ENCODE measurements at regions not wholly inside any gene's neighbourhood (a gene's known extent, or its start where the extent isn't known, plus 50 kb on each side); places are given as distances from the start of the nearest gene placed in this dataset.

DNA sequence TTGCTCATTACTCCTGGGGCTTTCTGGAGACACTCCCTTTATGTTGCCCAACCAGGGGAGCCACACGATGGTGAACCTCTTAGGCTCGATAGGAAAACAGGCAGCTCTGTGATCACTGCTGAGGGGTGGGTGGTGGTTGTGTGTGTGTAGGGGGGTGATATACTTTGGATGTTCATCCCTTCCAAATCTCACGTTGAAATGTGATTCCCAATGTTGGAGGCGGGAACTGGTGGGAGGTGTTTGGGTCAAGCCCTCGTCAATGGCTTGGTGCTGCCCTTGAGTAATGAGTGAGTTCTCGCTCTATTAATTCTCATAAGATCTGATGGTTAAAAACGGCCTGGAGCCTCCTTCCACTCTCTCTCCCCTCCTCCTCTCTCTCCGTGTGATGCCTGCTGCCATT lies 204.0 kb upstream of the B3GAT1 start:
- no peaks in the 10 kb centered on the region for H3K36me3 ChIP-seq (ENCODE audit: control insufficient read depth in 2 of 3, insufficient read depth in 3 of 3, low read length in 3 of 3)
- intact Hi-C loops (cut with DNase I), result no loop called here
- FAIRE-seq (no peak), DNase-seq (peak in 2 of 5 donors; percentile 37 to 54)
- TF ChIP-seq, protein P1, sequence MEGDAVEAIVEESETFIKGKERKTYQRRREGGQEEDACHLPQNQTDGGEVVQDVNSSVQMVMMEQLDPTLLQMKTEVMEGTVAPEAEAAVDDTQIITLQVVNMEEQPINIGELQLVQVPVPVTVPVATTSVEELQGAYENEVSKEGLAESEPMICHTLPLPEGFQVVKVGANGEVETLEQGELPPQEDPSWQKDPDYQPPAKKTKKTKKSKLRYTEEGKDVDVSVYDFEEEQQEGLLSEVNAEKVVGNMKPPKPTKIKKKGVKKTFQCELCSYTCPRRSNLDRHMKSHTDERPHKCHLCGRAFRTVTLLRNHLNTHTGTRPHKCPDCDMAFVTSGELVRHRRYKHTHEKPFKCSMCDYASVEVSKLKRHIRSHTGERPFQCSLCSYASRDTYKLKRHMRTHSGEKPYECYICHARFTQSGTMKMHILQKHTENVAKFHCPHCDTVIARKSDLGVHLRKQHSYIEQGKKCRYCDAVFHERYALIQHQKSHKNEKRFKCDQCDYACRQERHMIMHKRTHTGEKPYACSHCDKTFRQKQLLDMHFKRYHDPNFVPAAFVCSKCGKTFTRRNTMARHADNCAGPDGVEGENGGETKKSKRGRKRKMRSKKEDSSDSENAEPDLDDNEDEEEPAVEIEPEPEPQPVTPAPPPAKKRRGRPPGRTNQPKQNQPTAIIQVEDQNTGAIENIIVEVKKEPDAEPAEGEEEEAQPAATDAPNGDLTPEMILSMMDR (IDR thresholded peaks at IDR 0.05; ENCODE audit: borderline replicate concordance, extremely low read depth, insufficient read depth), result no peak
- H3K4me3 ChIP-seq (ENCODE audit: low read length in 3 of 3), result no peak overlapping the region
- H3K9me3 ChIP-seq (ENCODE audit: control insufficient read depth in 2 of 3, insufficient read depth in 1 of 3, low read length in 3 of 3), result no peaks in the 10 kb centered on the region
- H3K9ac ChIP-seq (ENCODE audit: low read length in 3 of 3), result no peak overlapping the region
- H3K4me1 ChIP-seq (ENCODE audit: control insufficient read depth in 2 of 3, insufficient read depth in 2 of 3, low read depth in 1 of 3, low read length in 3 of 3), result no peaks in the 10 kb centered on the region
- no peaks in the 10 kb centered on the region for H3K27me3 ChIP-seq (ENCODE audit: control insufficient read depth, insufficient read depth, low read length)
- no peak overlapping the region for H3K27ac ChIP-seq (ENCODE audit: low read depth in 2 of 2, low read length in 2 of 2)

DNA sequence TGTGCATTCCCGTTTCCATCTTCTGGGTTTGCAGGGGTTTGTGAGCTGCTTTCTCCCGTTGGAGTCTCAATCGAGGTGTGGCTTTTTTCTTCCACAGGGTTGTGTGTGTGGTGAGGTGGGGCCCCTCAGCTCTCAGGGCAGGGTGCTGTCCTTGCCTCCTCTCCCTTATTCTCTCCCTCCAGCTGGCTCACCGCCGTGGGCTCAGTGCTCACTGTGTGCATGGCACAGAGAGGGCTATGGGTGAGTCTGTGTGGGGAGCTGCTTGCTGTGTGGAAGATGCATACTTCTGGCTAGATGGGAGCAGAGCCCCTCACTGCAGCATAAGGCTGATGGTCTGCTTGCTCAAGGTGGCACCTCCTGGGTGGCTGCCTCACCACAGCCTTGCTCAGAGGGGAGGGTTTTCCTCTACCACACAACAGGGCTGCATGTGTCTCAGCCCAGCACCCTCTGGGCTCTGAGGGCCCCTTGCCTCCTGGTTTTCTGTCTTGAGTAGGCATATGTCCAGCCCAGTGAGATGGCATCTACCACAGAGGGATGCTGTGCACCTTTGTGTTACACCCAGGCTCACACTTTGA lies 203.1 kb upstream of the B3GAT1 start:
- FAIRE-seq, result no peak

DNA sequence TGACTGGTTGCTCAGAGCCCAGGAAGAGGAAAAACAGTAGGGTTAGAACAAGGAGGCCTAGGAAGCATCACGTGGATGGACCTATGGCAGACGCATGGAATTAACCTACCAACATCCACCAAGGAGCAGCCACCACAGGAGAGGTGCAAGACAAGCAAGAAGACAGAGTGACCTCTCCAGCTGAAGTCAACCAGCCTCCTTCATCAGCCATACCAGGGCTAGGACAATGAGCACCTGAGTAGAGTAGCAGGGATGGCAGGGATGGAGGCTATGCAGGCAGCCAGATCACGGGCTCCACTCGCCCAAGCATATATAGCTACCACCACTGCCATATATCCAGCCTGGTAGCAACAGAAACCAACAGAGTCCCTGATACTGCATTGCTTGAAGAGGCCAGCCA lies 202.1 kb upstream of the B3GAT1 start:
- FAIRE-seq (no peak), DNase-seq (no peak)
- Histone ChIP-seq H3K9me3 (ENCODE audit: control insufficient read depth in 2 of 3, insufficient read depth in 1 of 3, low read length in 3 of 3) (no peaks in the 10 kb centered on the region), H3K9ac (ENCODE audit: low read length in 3 of 3) (no peak overlapping the region), H3K27me3 (ENCODE audit: control insufficient read depth, insufficient read depth, low read length) (no peaks in the 10 kb centered on the region), H3K36me3 (ENCODE audit: control insufficient read depth in 2 of 3, insufficient read depth in 3 of 3, low read length in 3 of 3) (no peaks in the 10 kb centered on the region), H3K27ac (ENCODE audit: low read depth in 2 of 2, low read length in 2 of 2) (no peak overlapping the region), H3K4me1 (ENCODE audit: control insufficient read depth in 2 of 3, insufficient read depth in 2 of 3, low read depth in 1 of 3, low read length in 3 of 3) (no peaks in the 10 kb centered on the region), H3K4me3 (ENCODE audit: low read length in 3 of 3) (no peak overlapping the region)
- intact Hi-C loops (cut with DNase I), result no loop called here
- TF ChIP-seq, protein P1 (IDR thresholded peaks at IDR 0.05; ENCODE audit: borderline replicate concordance, extremely low read depth, insufficient read depth), result no peak

More for the DNA sequence above, 203.1 kb upstream of the B3GAT1 start:
- H3K4me1 ChIP-seq (ENCODE audit: control insufficient read depth in 2 of 3, insufficient read depth in 2 of 3, low read depth in 1 of 3, low read length in 3 of 3), result no peaks in the 10 kb centered on the region
- TF ChIP-seq, protein P1 (IDR thresholded peaks at IDR 0.05; ENCODE audit: borderline replicate concordance, extremely low read depth, insufficient read depth), result no peak
- H3K4me3 ChIP-seq (ENCODE audit: low read length in 3 of 3), result no peak overlapping the region
- no peaks in the 10 kb centered on the region for H3K9me3 ChIP-seq (ENCODE audit: control insufficient read depth in 2 of 3, insufficient read depth in 1 of 3, low read length in 3 of 3)
- no peaks in the 10 kb centered on the region for H3K27me3 ChIP-seq (ENCODE audit: control insufficient read depth, insufficient read depth, low read length)
- H3K27ac ChIP-seq (ENCODE audit: low read depth in 2 of 2, low read length in 2 of 2), result no peak overlapping the region
- no peaks in the 10 kb centered on the region for H3K36me3 ChIP-seq (ENCODE audit: control insufficient read depth in 2 of 3, insufficient read depth in 3 of 3, low read length in 3 of 3)
- no peak overlapping the region for H3K9ac ChIP-seq (ENCODE audit: low read length in 3 of 3)
- intact Hi-C loops (cut with DNase I), result no loop called here
- no peak for DNase-seq

DNA sequence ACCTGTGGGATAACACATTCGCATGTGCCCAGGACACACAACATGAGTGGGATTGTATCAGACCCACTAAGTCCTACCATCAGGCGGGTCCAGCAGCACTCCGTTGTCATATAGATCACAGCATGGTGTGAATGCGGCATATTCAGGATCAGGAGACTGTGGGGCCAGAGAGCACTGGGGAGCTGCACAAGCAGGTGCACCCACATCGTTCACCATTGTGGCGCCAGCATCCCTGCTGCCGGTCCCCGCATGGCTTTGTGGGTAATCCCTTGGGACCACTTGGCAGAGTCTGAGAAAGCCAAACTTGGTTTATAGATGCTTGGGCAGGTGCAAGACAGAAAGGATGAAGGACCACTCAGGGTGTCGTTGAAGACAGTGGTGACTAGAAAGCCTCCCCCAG lies 201.6 kb upstream of the B3GAT1 start:
- FAIRE-seq (no peak), DNase-seq (no peak)
- Histone ChIP-seq H3K27me3 (ENCODE audit: control insufficient read depth, insufficient read depth, low read length) (no peaks in the 10 kb centered on the region), H3K4me1 (ENCODE audit: control insufficient read depth in 2 of 3, insufficient read depth in 2 of 3, low read depth in 1 of 3, low read length in 3 of 3) (no peaks in the 10 kb centered on the region), H3K4me3 (ENCODE audit: low read length in 3 of 3) (no peak overlapping the region), H3K27ac (ENCODE audit: low read depth in 2 of 2, low read length in 2 of 2) (no peak overlapping the region), H3K36me3 (ENCODE audit: control insufficient read depth in 2 of 3, insufficient read depth in 3 of 3, low read length in 3 of 3) (no peaks in the 10 kb centered on the region), H3K9ac (ENCODE audit: low read length in 3 of 3) (no peak overlapping the region), H3K9me3 (ENCODE audit: control insufficient read depth in 2 of 3, insufficient read depth in 1 of 3, low read length in 3 of 3) (no peaks in the 10 kb centered on the region)
- intact Hi-C loops (cut with DNase I), result no loop called here
- TF ChIP-seq, protein P1 (IDR thresholded peaks at IDR 0.05; ENCODE audit: borderline replicate concordance, extremely low read depth, insufficient read depth), result no peak
